IPS-15b (cell line): ENCODE measurements at regions not wholly inside any gene's neighbourhood (a gene's known extent, or its start where the extent isn't known, plus 50 kb on each side); places are given as distances from the start of the nearest gene placed in this dataset.
"Not testable (repeated sequence)": the region's sequence is repeated elsewhere in the genome, so short reads cannot be mapped to it uniquely, and the experiment has no call there.

Experiments used
- H3K27me3 ChIP-seq: one replicate; pipeline ENCODE4 v1.6.1; 2013; ENCODE audit warnings: low read length; ENCODE audit not compliant: control insufficient read depth, insufficient read depth
- H3K36me3 ChIP-seq: one replicate; pipeline ENCODE4 v1.6.1; 2013; ENCODE audit warnings: low read length; ENCODE audit not compliant: control insufficient read depth, insufficient read depth
- H3K4me1 ChIP-seq: one replicate; pipeline ENCODE4 v1.6.1; 2013; ENCODE audit warnings: mild to moderate bottlenecking, low read length; ENCODE audit not compliant: control insufficient read depth, insufficient read depth
- H3K4me3 ChIP-seq: one replicate; pipeline ENCODE4 v1.5.1; 2013; ENCODE audit warnings: low read depth, low read length
- H3K9ac ChIP-seq: one replicate; pipeline ENCODE4 v1.6.1; 2013; ENCODE audit warnings: low read depth, mild to moderate bottlenecking, low read length
- H3K9me3 ChIP-seq: one replicate; pipeline ENCODE4 v1.6.1; 2013; ENCODE audit warnings: mild to moderate bottlenecking, low read length; ENCODE audit not compliant: control insufficient read depth, insufficient read depth

DNA sequence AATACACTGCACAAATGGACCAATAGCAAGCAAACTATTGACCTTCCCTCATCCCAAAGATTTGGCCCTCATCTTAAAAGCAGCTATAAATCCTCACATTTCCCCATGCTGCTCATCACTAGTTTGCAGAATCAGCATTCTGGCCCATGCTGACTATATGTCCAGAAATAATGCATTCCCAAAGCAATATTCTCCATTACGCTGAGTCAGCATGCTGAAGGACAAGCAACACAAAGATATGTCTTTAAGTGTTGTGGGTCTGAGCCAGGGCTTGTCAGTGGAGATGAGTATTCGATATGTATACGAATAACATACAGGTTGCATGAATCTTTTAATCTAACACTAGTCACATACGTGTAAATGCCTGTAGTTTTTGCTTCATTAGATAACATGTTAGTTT is 1045.0 kb upstream of the DDX18 start:
- Histone ChIP-seq H3K4me1 (no peaks in the 10 kb centered on the region), H3K27me3 (no peaks in the 10 kb centered on the region), H3K9me3 (no peaks in the 10 kb centered on the region), H3K9ac (no peak overlapping the region), H3K36me3 (no peaks in the 10 kb centered on the region), H3K4me3 (no peak overlapping the region)

GRCh38 chr2:116776556-116776955 is 1037.9 kb upstream of the DDX18 start:
- no peak overlapping the region for H3K9ac ChIP-seq
- no peaks in the 10 kb centered on the region for H3K36me3 ChIP-seq
- no peaks in the 10 kb centered on the region for H3K9me3 ChIP-seq
- H3K4me1 ChIP-seq: no peaks in the 10 kb centered on the region
- H3K27me3 ChIP-seq: no peaks in the 10 kb centered on the region
- H3K4me3 ChIP-seq: no peak overlapping the region

DNA sequence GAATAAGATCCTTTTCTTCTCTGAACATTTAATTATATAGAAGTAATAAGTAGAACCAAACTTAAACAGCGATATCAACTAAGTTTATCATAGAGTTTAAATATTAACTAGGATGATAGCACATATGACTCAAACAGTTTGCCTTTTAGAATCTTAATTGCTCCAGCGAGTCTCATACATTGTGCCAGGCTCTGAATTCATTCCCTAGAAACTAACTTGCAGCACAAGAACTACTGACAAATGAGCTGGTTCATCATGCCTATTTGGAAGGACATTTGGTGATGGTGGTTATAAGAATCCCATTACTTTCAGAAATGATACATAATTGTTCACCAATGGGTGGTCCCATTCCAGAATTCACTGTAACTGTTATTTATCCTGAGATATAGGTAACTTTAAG is 1026.6 kb upstream of the DDX18 start:
- no peaks in the 10 kb centered on the region for H3K9me3 ChIP-seq
- H3K4me3 ChIP-seq: no peak overlapping the region
- no peak overlapping the region for H3K9ac ChIP-seq

GRCh38 chr2:116802671-116803070 is 1011.8 kb upstream of the DDX18 start:
- Histone ChIP-seq H3K9ac (no peak overlapping the region), H3K9me3 (peaks cover 9% of the 10 kb centered on the region), H3K4me3 (no peak overlapping the region), H3K36me3 (no peaks in the 10 kb centered on the region), H3K4me1 (no peaks in the 10 kb centered on the region), H3K27me3 (no peaks in the 10 kb centered on the region)

More for the DNA sequence above, 1026.6 kb upstream of the DDX18 start:
- H3K4me1 ChIP-seq: no peaks in the 10 kb centered on the region
- no peaks in the 10 kb centered on the region for H3K36me3 ChIP-seq
- no peaks in the 10 kb centered on the region for H3K27me3 ChIP-seq

DNA sequence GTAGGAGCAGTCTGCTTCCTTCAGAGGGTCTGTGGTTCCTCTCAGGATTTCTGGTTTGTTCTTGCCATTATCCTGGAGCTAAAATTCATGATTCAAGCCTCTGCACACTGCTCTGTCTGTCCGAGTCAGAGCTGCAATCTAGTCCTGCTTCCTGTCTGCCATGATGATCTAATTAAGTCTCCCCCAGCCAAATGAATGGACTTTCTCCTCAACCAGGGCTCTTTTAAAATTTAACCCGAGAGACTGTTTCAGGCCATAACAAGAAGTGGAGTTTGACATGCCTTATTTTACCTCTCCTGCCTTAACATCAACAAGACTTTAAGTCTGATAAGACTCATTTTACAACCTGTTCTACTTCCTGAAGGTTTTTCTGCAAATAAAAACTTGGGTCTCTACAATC is 1009.6 kb upstream of the DDX18 start:
- no peaks in the 10 kb centered on the region for H3K36me3 ChIP-seq
- no peaks in the 10 kb centered on the region for H3K4me1 ChIP-seq
- no peak overlapping the region for H3K9ac ChIP-seq
- H3K9me3 ChIP-seq: peaks cover 9% of the 10 kb centered on the region
- H3K4me3 ChIP-seq: no peak overlapping the region
- no peaks in the 10 kb centered on the region for H3K27me3 ChIP-seq

- not testable (repeated sequence) for H3K4me3 ChIP-seq, H3K27me3 ChIP-seq, H3K36me3 ChIP-seq, H3K9me3 ChIP-seq, H3K4me1 ChIP-seq, H3K9ac ChIP-seq
Measured at GRCh38 chr2:116806505-116806904, 1008.0 kb upstream of the DDX18 start.

GRCh38 chr2:116809109-116809508 is 1005.4 kb upstream of the DDX18 start:
- no peak overlapping the region for H3K9ac ChIP-seq
- H3K4me1 ChIP-seq: no peaks in the 10 kb centered on the region
- no peaks in the 10 kb centered on the region for H3K9me3 ChIP-seq
- H3K27me3 ChIP-seq: no peaks in the 10 kb centered on the region
- H3K4me3 ChIP-seq: no peak overlapping the region
- no peaks in the 10 kb centered on the region for H3K36me3 ChIP-seq

DNA sequence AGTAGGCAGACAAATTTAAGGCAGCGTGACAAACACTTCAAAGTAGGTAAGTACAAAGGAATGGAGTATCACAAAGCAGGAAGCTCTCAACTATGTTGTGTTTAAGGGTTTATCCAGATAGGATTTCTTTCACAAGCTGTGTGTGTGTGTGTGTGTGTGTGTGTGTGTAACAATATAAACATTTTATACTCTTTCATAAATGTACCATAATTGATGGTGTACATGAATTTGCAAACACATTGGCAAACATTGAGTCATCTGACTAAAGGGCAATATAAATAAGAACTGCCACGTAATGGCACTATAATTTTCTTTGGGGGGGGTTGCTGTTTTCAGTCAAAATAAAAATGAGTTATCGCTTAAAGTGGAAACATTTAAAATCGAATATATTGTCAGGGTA is 1004.4 kb upstream of the DDX18 start:
- no peaks in the 10 kb centered on the region for H3K27me3 ChIP-seq
- H3K36me3 ChIP-seq: no peaks in the 10 kb centered on the region
- no peak overlapping the region for H3K9ac ChIP-seq
- H3K4me1 ChIP-seq: no peaks in the 10 kb centered on the region
- no peak overlapping the region for H3K4me3 ChIP-seq
- no peaks in the 10 kb centered on the region for H3K9me3 ChIP-seq

DNA sequence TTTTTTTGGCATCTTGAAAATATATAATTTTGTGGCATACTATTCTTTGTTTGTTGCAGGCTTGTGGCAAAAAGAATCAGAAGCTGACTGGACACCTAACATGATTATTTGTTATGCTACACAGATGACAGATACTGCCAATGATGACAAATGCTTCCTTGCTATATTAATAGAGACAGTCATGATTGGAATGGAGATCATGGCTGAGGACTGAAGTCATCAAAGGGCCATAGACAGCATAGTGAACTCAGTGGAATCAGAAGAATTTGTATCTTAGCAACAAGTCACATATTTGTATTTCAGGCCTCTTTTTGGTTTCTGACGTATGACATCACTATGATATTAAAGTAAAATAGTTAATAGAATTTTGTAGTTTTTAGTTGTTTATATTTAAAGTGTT is 1003.8 kb upstream of the DDX18 start:
- H3K4me3 ChIP-seq: no peak overlapping the region
- H3K27me3 ChIP-seq: no peaks in the 10 kb centered on the region
- no peak overlapping the region for H3K9ac ChIP-seq
- H3K4me1 ChIP-seq: no peaks in the 10 kb centered on the region
- no peaks in the 10 kb centered on the region for H3K36me3 ChIP-seq
- no peaks in the 10 kb centered on the region for H3K9me3 ChIP-seq

- no peaks in the 10 kb centered on the region for H3K4me1 ChIP-seq
Measured at GRCh38 chr2:116819355-116819754, 995.1 kb upstream of the DDX18 start.

DNA sequence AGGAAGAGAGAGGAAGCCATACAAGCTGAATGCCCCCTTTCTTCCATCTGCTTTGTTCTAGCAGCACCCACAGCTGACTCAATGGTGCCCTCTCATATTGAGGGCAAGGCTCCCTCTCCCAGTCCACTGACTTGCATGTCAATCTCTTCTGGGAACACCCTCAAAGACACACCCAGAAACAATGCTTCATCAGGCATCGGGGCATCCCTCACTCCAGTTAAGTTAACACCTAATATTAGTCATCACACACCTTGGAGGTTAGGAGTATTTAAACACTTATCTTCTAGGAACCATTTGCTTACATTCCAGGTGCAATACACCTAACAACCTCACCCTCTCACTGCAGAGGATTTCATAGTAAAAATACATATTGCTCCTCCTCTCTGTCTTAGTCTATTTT is 993.5 kb upstream of the DDX18 start:
- Histone ChIP-seq H3K9me3 (no peaks in the 10 kb centered on the region), H3K9ac (no peak overlapping the region), H3K36me3 (no peaks in the 10 kb centered on the region), H3K4me3 (no peak overlapping the region), H3K27me3 (no peaks in the 10 kb centered on the region), H3K4me1 (no peaks in the 10 kb centered on the region)

More at GRCh38 chr2:116819355-116819754, 995.1 kb upstream of the DDX18 start:
- Histone ChIP-seq H3K4me3 (no peak overlapping the region), H3K36me3 (no peaks in the 10 kb centered on the region), H3K9me3 (no peaks in the 10 kb centered on the region), H3K27me3 (no peaks in the 10 kb centered on the region), H3K9ac (no peak overlapping the region)

GRCh38 chr2:116829543-116829942 is 984.9 kb upstream of the DDX18 start:
- H3K9ac ChIP-seq, H3K27me3 ChIP-seq, H3K9me3 ChIP-seq, H3K4me1 ChIP-seq, H3K36me3 ChIP-seq, H3K4me3 ChIP-seq: not testable (repeated sequence)

GRCh38 chr2:116832148-116832547 is 982.3 kb upstream of the DDX18 start:
- Histone ChIP-seq H3K9ac (no peak overlapping the region), H3K4me1 (no peaks in the 10 kb centered on the region), H3K9me3 (no peaks in the 10 kb centered on the region), H3K36me3 (no peaks in the 10 kb centered on the region), H3K27me3 (no peaks in the 10 kb centered on the region), H3K4me3 (no peak overlapping the region)
